Choroid plexus epithelial cell (primary cell): ENCODE measurements at regions not wholly inside any gene's neighbourhood (a gene's known extent, or its start where the extent isn't known, plus 50 kb on each side); places are given as distances from the start of the nearest gene placed in this dataset.
A peak's percentile ranks its signal among the peaks of the same experiment; 100 is the strongest.
"Not testable (repeated sequence)": the region's sequence is repeated elsewhere in the genome, so short reads cannot be mapped to it uniquely, and the experiment has no call there.

Source experiments
- DNase-seq: peaks from one replicate; pipeline ENCODE4 v3.0.0-alpha.2; 2010; ENCODE audit warnings: low read depth
- H3K4me3 ChIP-seq: 2 replicates; pipeline ENCODE4 v1.5.1; 2011; ENCODE audit warnings: low read depth, mild to moderate bottlenecking, control low read depth, low read length, moderate library complexity
- CTCF ChIP-seq: conservative IDR thresholded peaks from 2 replicates; pipeline ENCODE4 v1.5.1; 2011; ENCODE audit warnings: low read depth, mild to moderate bottlenecking, control low read depth, inconsistent platforms, low read length, moderate library complexity

GRCh38 chr21:35601211-35601610 lies 459.1 kb downstream of the SETD4 start:
- H3K4me3 ChIP-seq, result no peak overlapping the region
- no peak for DNase-seq
- TF ChIP-seq CTCF, result no peak

- no peak overlapping the region for H3K4me3 ChIP-seq
- DNase-seq, result no peak
- no peak for TF ChIP-seq CTCF
These were observed 461.2 kb downstream of the SETD4 start for GRCh38 chr21:35599164-35599563.

- DNase-seq, result no peak
- H3K4me3 ChIP-seq, result no peak overlapping the region
- no peak for TF ChIP-seq CTCF
These were observed 462.5 kb downstream of the SETD4 start for GRCh38 chr21:35597750-35598339.

- DNase-seq, result no peak
- no peak for TF ChIP-seq CTCF
- no peak overlapping the region for H3K4me3 ChIP-seq
These were observed 465.4 kb downstream of the SETD4 start for GRCh38 chr21:35594905-35595304.

- peak; percentile 66 for DNase-seq
- no peak for TF ChIP-seq CTCF
- no peak overlapping the region for H3K4me3 ChIP-seq
These were observed 467.3 kb downstream of the SETD4 start for GRCh38 chr21:35593000-35593502.

- not testable (repeated sequence) for DNase-seq, H3K4me3 ChIP-seq
These were observed 470.0 kb downstream of the SETD4 start for GRCh38 chr21:35590284-35590683.

- no peak for DNase-seq
- no peak for TF ChIP-seq CTCF
- no peak overlapping the region for H3K4me3 ChIP-seq
These were observed 472.4 kb downstream of the SETD4 start for GRCh38 chr21:35587841-35588380.
